Stimulated activated CD8-positive, alpha-beta memory T cell treated with anti-CD3 and anti-CD28 coated beads, Interleukin-2, amount 100 ng/mL, for 1 hour (primary cell): ENCODE measurements at regions not wholly inside any gene's neighbourhood (a gene's known extent, or its start where the extent isn't known, plus 50 kb on each side); places are given as distances from the start of the nearest gene placed in this dataset.
"Not testable (repeated sequence)": the region's sequence is repeated elsewhere in the genome, so short reads cannot be mapped to it uniquely, and the experiment has no call there.

Source experiments
- DNase-seq, 2 donors: peaks; one replicate each; pipeline ENCODE4 v3.0.0-alpha.2; 2020; ENCODE audit warnings: low read depth in 2 of 2

- DNase-seq, result no peak
These were observed 179.1 kb downstream of the FASLG start for GRCh38 chr1:172837816-172838679.

DNA sequence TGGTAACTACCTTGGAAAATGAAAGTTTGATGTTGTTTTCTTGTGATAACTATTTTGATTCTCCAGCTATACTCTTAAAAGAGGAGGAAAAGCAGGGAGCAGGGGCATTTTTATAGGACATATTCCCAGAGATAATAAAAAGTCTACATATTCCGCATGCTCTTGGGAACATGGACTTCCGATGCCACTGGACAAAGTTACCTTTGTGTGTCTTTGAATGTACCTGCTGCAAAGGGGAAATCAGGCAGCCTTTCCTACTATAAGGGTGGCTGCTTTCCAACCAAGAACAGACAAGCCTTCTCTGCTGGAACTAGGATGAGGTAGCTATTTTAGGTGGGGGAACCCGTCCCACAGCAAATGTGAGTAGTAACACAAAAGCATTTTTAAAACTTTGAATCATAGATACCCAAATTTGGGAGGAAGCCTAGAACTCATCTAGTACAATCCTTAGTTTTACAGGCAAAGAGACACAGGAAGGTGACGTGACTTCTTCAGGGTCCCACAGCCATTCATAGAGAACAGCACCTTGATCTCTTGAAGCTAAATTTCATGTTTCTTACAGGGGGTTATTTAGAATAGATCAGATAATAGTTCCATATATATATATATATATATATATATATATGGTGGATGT, 179.9 kb downstream of the FASLG start:
- DNase-seq, result no peak

DNA sequence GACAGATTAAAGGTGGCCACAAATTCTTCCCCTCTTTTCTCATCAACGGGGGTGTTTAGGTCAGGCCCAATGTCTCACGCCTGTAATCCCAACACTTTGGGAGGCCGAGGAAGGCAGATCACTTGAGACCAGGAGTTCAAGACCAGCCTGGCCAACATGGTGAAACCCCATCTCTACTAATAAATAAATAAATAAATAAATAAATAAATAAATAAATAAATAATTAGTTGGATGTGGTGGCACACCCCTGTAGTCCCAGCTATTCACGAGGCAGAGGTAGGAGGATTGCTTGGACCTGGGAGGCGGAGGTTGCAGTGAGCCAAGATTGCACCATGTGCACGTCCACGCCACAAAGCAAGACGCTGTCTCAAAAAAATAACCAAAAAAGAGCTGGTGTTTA, 180.7 kb downstream of the FASLG start:
- DNase-seq, result not testable (repeated sequence)

GRCh38 chr1:172843444-172843843, 184.5 kb downstream of the FASLG start:
- no peak for DNase-seq

GRCh38 chr1:172845371-172845770, 186.5 kb downstream of the FASLG start:
- DNase-seq, result peak in 1 of 2 donors; percentile 16

- DNase-seq, result no peak
These were observed 187.0 kb downstream of the FASLG start for GRCh38 chr1:172845865-172846264.

GRCh38 chr1:172847814-172848213, 188.9 kb downstream of the FASLG start:
- DNase-seq, result not testable (repeated sequence)

GRCh38 chr1:172849653-172850052, 190.8 kb downstream of the FASLG start:
- DNase-seq, result no peak

- DNase-seq, result no peak
These were observed 192.2 kb downstream of the FASLG start for GRCh38 chr1:172851077-172851476.

GRCh38 chr1:172851856-172852255, 193.0 kb downstream of the FASLG start:
- DNase-seq, result no peak

DNA sequence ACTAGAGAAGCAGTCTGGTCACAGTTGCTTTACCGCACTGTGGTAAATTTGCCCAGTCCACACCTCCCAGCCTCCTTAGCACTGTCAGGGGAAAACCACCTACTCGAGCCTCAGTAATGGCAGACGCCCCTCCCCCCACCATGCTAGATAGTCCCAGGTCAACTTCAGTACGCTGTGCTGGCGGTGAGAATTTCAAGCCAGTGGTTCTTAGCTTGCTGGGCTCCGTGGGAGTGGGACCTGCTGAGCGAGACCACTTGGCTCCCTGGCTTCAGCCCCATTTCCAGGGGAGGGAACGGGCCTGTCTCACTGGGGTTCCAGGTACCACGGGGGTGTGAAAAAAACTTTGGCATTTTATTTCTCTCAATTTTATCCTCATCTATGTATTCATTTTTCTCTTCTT, 194.8 kb downstream of the TNFSF18 start:
- DNase-seq, result not testable (repeated sequence)

DNA sequence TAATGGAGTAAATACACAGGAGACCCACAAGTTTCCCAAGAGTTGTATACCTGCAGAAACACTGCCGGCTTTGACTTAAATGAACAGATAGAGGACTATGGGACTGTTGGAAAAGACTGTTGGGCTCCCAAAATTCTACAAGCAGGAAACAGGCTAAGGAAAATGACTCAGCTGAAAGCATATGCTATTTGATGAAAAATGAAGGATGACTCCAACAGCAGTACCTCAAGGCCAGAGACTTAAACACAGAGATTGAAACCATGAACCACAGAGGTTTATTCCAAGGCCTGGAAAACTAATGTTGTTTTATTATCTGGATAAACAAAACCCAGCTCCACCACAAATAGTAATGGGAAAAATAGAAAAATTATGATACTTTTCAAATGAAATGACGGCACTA, 187.7 kb downstream of the TNFSF18 start:
- no peak for DNase-seq

GRCh38 chr1:172867216-172867818, 183.4 kb downstream of the TNFSF18 start:
- no peak for DNase-seq

- no peak for DNase-seq
These were observed 179.7 kb downstream of the TNFSF18 start for GRCh38 chr1:172870901-172871606.

GRCh38 chr1:172874950-172875349, 175.8 kb downstream of the TNFSF18 start:
- DNase-seq, result no peak

GRCh38 chr1:172875892-172876291, 174.8 kb downstream of the TNFSF18 start:
- DNase-seq, result no peak

DNA sequence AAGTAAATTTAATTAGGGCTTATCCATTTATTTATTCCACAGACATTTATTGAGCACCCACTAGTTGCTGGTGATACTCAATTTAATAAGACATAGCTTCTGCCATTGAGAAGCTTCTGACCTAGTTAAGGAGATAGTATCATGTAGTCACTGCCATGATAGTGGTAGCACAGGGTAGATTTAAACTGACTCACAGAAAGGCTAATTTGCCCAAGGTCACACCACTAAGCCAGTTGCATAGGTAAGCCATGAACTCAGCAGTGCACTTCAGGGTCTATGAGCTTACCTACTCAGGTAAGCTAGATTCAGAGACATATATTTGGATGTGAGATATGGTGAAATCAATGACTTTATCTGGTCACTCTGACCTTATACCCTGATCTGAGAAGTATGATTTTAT, 168.4 kb downstream of the TNFSF18 start:
- DNase-seq, result no peak

- DNase-seq, result no peak
These were observed 167.9 kb downstream of the TNFSF18 start for GRCh38 chr1:172882791-172883386.

GRCh38 chr1:172883387-172883791, 167.4 kb downstream of the TNFSF18 start:
- no peak for DNase-seq

DNA sequence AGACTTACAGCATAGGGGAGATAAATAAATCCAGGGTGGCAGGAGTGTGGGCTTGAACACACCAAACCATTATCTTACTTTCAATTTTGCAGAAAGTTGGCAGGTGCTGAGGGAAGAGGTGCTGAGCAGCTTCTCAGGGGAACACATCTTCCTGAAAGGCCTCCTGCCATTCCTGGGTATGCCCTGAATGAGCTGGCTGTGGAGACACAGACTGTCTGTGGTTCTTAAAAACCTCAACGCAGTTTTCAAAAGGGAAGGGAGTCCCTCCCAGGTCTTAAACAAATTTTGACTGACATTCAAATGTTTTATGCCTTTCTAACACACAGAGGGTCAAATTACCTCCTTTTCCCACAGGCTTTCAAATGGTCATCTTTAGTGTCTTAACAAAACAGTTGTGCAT, 166.9 kb downstream of the TNFSF18 start:
- DNase-seq, result no peak

DNA sequence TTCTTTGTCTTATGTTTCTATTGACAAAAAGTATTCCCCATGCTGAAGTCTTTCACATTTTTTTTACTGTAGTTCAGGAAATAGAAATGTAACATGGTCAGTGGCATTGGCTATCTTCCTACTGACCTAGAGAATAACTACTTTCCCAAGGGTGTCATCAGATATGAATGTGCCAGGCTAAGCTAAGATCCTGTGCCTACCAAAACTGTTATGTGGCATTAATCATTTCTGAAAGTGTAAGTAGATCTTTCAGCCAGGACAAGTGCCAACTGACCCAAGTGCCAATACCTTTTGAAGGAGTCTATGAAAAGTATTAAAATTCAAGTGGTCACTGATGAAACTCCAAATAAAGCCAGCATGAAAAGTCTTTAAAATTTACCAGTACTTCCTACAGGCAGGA, 165.3 kb downstream of the TNFSF18 start:
- DNase-seq, result no peak

DNA sequence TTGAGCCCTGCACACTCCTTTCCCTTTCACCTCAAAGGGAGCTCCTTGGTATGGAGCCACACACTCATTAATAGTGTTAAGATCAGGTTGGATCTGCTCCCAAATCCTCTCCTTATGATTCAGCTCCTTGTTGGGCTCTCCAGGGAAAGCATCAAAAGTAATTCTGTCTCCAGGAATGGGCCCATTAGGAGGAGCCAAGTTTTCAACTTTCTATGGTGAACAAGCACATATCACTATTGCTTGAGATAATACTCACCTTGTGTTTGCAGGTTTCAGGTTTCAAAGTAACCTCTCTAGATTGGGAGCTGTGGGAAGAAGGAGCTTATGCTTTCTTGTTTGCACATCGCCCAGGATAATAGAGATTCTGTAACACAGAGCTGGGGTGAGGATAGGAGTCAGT, 164.8 kb downstream of the TNFSF18 start:
- DNase-seq, result no peak
